ENCODE measurements at regions not wholly inside any gene's neighbourhood (a gene's known extent, or its start where the extent isn't known, plus 50 kb on each side); places are given as distances from the start of the nearest gene placed in this dataset.

GRCh38 chr12:74293689-74294131 lies 243.9 kb upstream of the ATXN7L3B start:
- no peak for TF ChIP-seq CTCF (IDR thresholded peaks at IDR 0.05)
- TF ChIP-seq POLR2A (IDR thresholded peaks at IDR 0.05): no peak

Measured in testis (tissue), 2 donors.